ENCODE measurements at regions not wholly inside any gene's neighbourhood (a gene's known extent, or its start where the extent isn't known, plus 50 kb on each side); places are given as distances from the start of the nearest gene placed in this dataset.

GRCh38 chr12:131527092-131527491 lies 183.8 kb upstream of the SFSWAP start:
- DNase-seq (ENCODE audit: low read depth): no peak
- no peak for TF ChIP-seq CTCF (IDR thresholded peaks at IDR 0.05; ENCODE audit: insufficient read depth, low read length, poor library complexity, severe bottlenecking)
- no peaks in the 10 kb centered on the region for H3K36me3 ChIP-seq (ENCODE audit: control insufficient read depth, insufficient read depth, low read length)
- H3K4me3 ChIP-seq (ENCODE audit: low read depth, low read length): no peak overlapping the region
- H3K27me3 ChIP-seq (ENCODE audit: control insufficient read depth, insufficient read depth, low read length): no peaks in the 10 kb centered on the region

GRCh38 chr12:131527736-131528135 lies 183.2 kb upstream of the SFSWAP start:
- H3K27me3 ChIP-seq (ENCODE audit: control insufficient read depth, insufficient read depth, low read length): no peaks in the 10 kb centered on the region
- no peaks in the 10 kb centered on the region for H3K36me3 ChIP-seq (ENCODE audit: control insufficient read depth, insufficient read depth, low read length)
- no peak for TF ChIP-seq CTCF (IDR thresholded peaks at IDR 0.05; ENCODE audit: insufficient read depth, low read length, poor library complexity, severe bottlenecking)
- no peak for DNase-seq (ENCODE audit: low read depth)
- no peak overlapping the region for H3K4me3 ChIP-seq (ENCODE audit: low read depth, low read length)

GRCh38 chr12:131528144-131528543 lies 182.7 kb upstream of the SFSWAP start:
- no peak for DNase-seq (ENCODE audit: low read depth)
- Histone ChIP-seq H3K4me3 (ENCODE audit: low read depth, low read length) (no peak overlapping the region), H3K36me3 (ENCODE audit: control insufficient read depth, insufficient read depth, low read length) (no peaks in the 10 kb centered on the region), H3K27me3 (ENCODE audit: control insufficient read depth, insufficient read depth, low read length) (no peaks in the 10 kb centered on the region)
- no peak for TF ChIP-seq CTCF (IDR thresholded peaks at IDR 0.05; ENCODE audit: insufficient read depth, low read length, poor library complexity, severe bottlenecking)

GRCh38 chr12:131528667-131529066 lies 182.2 kb upstream of the SFSWAP start:
- no peak for TF ChIP-seq CTCF (IDR thresholded peaks at IDR 0.05; ENCODE audit: insufficient read depth, low read length, poor library complexity, severe bottlenecking)
- no peaks in the 10 kb centered on the region for H3K36me3 ChIP-seq (ENCODE audit: control insufficient read depth, insufficient read depth, low read length)
- no peaks in the 10 kb centered on the region for H3K27me3 ChIP-seq (ENCODE audit: control insufficient read depth, insufficient read depth, low read length)
- no peak overlapping the region for H3K4me3 ChIP-seq (ENCODE audit: low read depth, low read length)
- no peak for DNase-seq (ENCODE audit: low read depth)

GRCh38 chr12:131529196-131530040 lies 181.5 kb upstream of the SFSWAP start:
- no peak for TF ChIP-seq CTCF (IDR thresholded peaks at IDR 0.05; ENCODE audit: insufficient read depth, low read length, poor library complexity, severe bottlenecking)
- Histone ChIP-seq H3K27me3 (ENCODE audit: control insufficient read depth, insufficient read depth, low read length) (no peaks in the 10 kb centered on the region), H3K36me3 (ENCODE audit: control insufficient read depth, insufficient read depth, low read length) (no peaks in the 10 kb centered on the region), H3K4me3 (ENCODE audit: low read depth, low read length) (no peak overlapping the region)
- DNase-seq (ENCODE audit: low read depth): no peak

- H3K36me3 ChIP-seq (ENCODE audit: control insufficient read depth, insufficient read depth, low read length): no peaks in the 10 kb centered on the region
- H3K4me3 ChIP-seq (ENCODE audit: low read depth, low read length): no peak overlapping the region
- no peak for TF ChIP-seq CTCF (IDR thresholded peaks at IDR 0.05; ENCODE audit: insufficient read depth, low read length, poor library complexity, severe bottlenecking)
- H3K27me3 ChIP-seq (ENCODE audit: control insufficient read depth, insufficient read depth, low read length): no peaks in the 10 kb centered on the region
- no peak for DNase-seq (ENCODE audit: low read depth)
These were observed 180.9 kb upstream of the SFSWAP start for GRCh38 chr12:131530041-131530332.
